H1 (cell line): ENCODE measurements at regions not wholly inside any gene's neighbourhood (a gene's known extent, or its start where the extent isn't known, plus 50 kb on each side); places are given as distances from the start of the nearest gene placed in this dataset.

Source experiments
- EP300 ChIP-seq, 2 experiments: IDR thresholded peaks; 1 replicate in 1 of 2; 2 replicates in 1 of 2; pipeline ENCODE4 v1.6.1; 2011 to 2012; ENCODE audit warnings: low read depth in 2 of 2, low read length in 2 of 2, mild to moderate bottlenecking in 2 of 2, borderline replicate concordance in 1 of 2, inconsistent platforms in 1 of 2, moderate library complexity in 1 of 2
- EZH2 ChIP-seq: fragments of 200-600 bp; sonication (generic); IDR thresholded peaks from 2 replicates; pipeline ENCODE4 v1.7.1; 2012; ENCODE audit warnings: low read depth, mild to moderate bottlenecking, moderate library complexity, low read length, inconsistent platforms; ENCODE audit not compliant: severe bottlenecking
- GABPA ChIP-seq: IDR thresholded peaks from 2 replicates; pipeline ENCODE4 v1.6.1; 2011; ENCODE audit warnings: mild to moderate bottlenecking, low read length, moderate library complexity, borderline replicate concordance; ENCODE audit not compliant: insufficient read depth
- POLR2A ChIP-seq, 2 experiments: IDR thresholded peaks; 1 replicate in 1 of 2; 2 replicates in 1 of 2; pipeline ENCODE4 v1.6.1; 2011; ENCODE audit warnings: low read depth in 2 of 2, low read length in 2 of 2, mild to moderate bottlenecking in 2 of 2; ENCODE audit errors: control extremely low read depth in 1 of 2
- SIRT6 ChIP-seq: IDR thresholded peaks from one replicate; pipeline ENCODE4 v1.7.1; 2012; ENCODE audit warnings: low read length, inconsistent platforms
- TCF12 ChIP-seq: IDR thresholded peaks from 2 replicates; pipeline ENCODE4 v1.6.1; 2011; ENCODE audit warnings: low read depth, mild to moderate bottlenecking, low read length
- TF ChIP-seq, protein P1 (sequence below): IDR thresholded peaks from 2 replicates; pipeline ENCODE4 v1.6.1; 2011; ENCODE audit warnings: low read depth, mild to moderate bottlenecking, low read length; ENCODE audit not compliant: insufficient read depth

DNA sequence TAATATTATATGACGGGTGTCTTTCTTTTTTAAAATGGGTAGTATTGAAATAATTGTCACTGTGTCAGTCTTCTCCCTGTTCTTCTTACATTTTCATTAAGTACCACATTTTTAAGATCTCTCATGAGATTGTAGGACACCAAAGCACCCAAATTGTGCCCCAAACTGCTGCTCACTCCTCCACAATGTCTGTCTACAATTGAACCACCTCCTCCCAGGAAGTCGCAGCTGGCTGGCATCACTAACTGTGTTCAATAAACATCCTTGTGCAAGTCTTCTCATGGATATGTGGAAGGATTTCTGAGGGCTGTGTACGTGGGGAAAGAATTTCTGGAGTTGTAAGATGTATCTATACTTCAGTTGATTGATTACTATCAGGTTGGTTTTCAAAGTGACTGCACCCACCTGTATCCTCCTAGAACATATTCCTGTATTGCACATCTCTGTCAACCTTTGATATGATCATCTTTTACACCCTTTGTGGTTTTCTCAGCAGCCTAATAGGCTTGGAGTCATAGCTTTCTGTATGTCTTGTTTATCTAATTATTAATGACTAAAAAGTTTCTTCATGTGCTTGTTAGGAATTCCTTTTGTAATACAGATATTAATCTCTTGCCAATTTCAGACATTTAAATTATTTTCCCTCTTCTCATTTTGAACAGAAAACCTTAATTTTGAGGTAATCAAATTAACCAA is 774.9 kb downstream of the RNF144A start:
- no peak for TF ChIP-seq GABPA
- TF ChIP-seq EZH2 = no peak
- TF ChIP-seq, protein P1, sequence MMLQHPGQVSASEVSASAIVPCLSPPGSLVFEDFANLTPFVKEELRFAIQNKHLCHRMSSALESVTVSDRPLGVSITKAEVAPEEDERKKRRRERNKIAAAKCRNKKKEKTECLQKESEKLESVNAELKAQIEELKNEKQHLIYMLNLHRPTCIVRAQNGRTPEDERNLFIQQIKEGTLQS = no peak
- TF ChIP-seq SIRT6 = no peak
- no peak for TF ChIP-seq TCF12
- no peak for TF ChIP-seq EP300 (IDR thresholded peaks at IDR 0.05; ENCODE audit: borderline replicate concordance in 1 of 2, low read depth in 2 of 2, low read length in 2 of 2)
- TF ChIP-seq POLR2A (IDR thresholded peaks at IDR 0.05; ENCODE audit: control extremely low read depth in 1 of 2, low read depth in 2 of 2, low read length in 2 of 2) = no peak
